Inferior parietal cortex (tissue), 1 donor: ENCODE measurements at regions not wholly inside any gene's neighbourhood (a gene's known extent, or its start where the extent isn't known, plus 50 kb on each side); places are given as distances from the start of the nearest gene placed in this dataset.
A peak's percentile ranks its signal among the peaks of the same experiment; 100 is the strongest.
"Not testable (repeated sequence)": the region's sequence is repeated elsewhere in the genome, so short reads cannot be mapped to it uniquely, and the experiment has no call there.

Experiments
- DNase-seq: peaks from one replicate; pipeline ENCODE4 v3.0.0-alpha.2; 2016; ENCODE audit errors: extremely low spot score

- not testable (repeated sequence) for DNase-seq
These were observed 60.5 kb downstream of the AREG start for GRCh38 chr4:74505355-74505978.

- DNase-seq: not testable (repeated sequence)
These were observed 64.4 kb downstream of the AREG start for GRCh38 chr4:74509363-74509762.

- DNase-seq: no peak
These were observed 71.4 kb downstream of the AREG start for GRCh38 chr4:74516303-74516702.

- DNase-seq: no peak
These were observed 73.1 kb downstream of the AREG start for GRCh38 chr4:74517996-74518395.

- DNase-seq: no peak
These were observed 77.5 kb downstream of the AREG start for GRCh38 chr4:74522251-74522991.

- no peak for DNase-seq
These were observed 78.2 kb downstream of the AREG start for GRCh38 chr4:74523096-74523495.

- no peak for DNase-seq
These were observed 80.0 kb downstream of the AREG start for GRCh38 chr4:74524985-74525384.

GRCh38 chr4:74527049-74527448 lies 82.1 kb downstream of the AREG start:
- DNase-seq: no peak

GRCh38 chr4:74528178-74528577 lies 83.2 kb downstream of the AREG start:
- DNase-seq: no peak

GRCh38 chr4:74529284-74530041 lies 84.5 kb downstream of the AREG start:
- no peak for DNase-seq

GRCh38 chr4:74531963-74532794 lies 87.2 kb downstream of the AREG start:
- DNase-seq: peak; percentile 60

GRCh38 chr4:74534121-74534520 lies 89.2 kb downstream of the AREG start:
- no peak for DNase-seq

GRCh38 chr4:74534936-74535335 lies 90.0 kb downstream of the AREG start:
- DNase-seq: no peak

- no peak for DNase-seq
These were observed 90.6 kb downstream of the AREG start for GRCh38 chr4:74535512-74535911.

GRCh38 chr4:74536557-74536956 lies 91.6 kb downstream of the AREG start:
- no peak for DNase-seq

GRCh38 chr4:74537459-74537858 lies 92.5 kb downstream of the AREG start:
- DNase-seq: no peak

- no peak for DNase-seq
These were observed 94.3 kb downstream of the AREG start for GRCh38 chr4:74539044-74539790.

- DNase-seq: no peak
These were observed 95.3 kb downstream of the AREG start for GRCh38 chr4:74540193-74540592.

GRCh38 chr4:74541667-74542066 lies 96.7 kb downstream of the AREG start:
- no peak for DNase-seq

- no peak for DNase-seq
These were observed 98.4 kb downstream of the AREG start for GRCh38 chr4:74543231-74543781.

GRCh38 chr4:74543983-74544382 lies 99.0 kb downstream of the AREG start:
- no peak for DNase-seq
